WERI-Rb-1 (cell line): ENCODE measurements at regions not wholly inside any gene's neighbourhood (a gene's known extent, or its start where the extent isn't known, plus 50 kb on each side); places are given as distances from the start of the nearest gene placed in this dataset.
A peak's percentile ranks its signal among the peaks of the same experiment; 100 is the strongest.

ENCODE experiments used
- DNase-seq: peaks from one replicate; pipeline ENCODE4 v3.0.0-alpha.2; 2020
- H3K27ac ChIP-seq: fragments of 250-450 bp; sonication (Bioruptor Pico); 2 replicates; pipeline ENCODE4 v1.5.1; 2020; ENCODE audit warnings: mild to moderate bottlenecking, moderate library complexity
- H3K27me3 ChIP-seq: fragments of 250-450 bp; sonication (Bioruptor Pico); 2 replicates; pipeline ENCODE4 v1.5.1; 2021; ENCODE audit warnings: mild to moderate bottlenecking, low read depth, moderate library complexity; ENCODE audit not compliant: insufficient read depth, severe bottlenecking
- H3K36me3 ChIP-seq: fragments of 250-450 bp; sonication (Bioruptor Pico); 2 replicates; pipeline ENCODE4 v1.5.1; 2020; ENCODE audit warnings: mild to moderate bottlenecking, moderate library complexity
- H3K4me3 ChIP-seq: 2 replicates; pipeline ENCODE4 v1.5.1; 2011; ENCODE audit warnings: low read depth, mild to moderate bottlenecking, control low read depth, low read length
- H3K9me3 ChIP-seq: fragments of 250-450 bp; sonication (Bioruptor Pico); 2 replicates; pipeline ENCODE4 v1.5.1; 2021; ENCODE audit warnings: mild to moderate bottlenecking, moderate library complexity; ENCODE audit not compliant: severe bottlenecking
- TF ChIP-seq, protein P1 (sequence below): IDR thresholded peaks from 2 replicates; pipeline ENCODE4 v1.5.1; 2011; ENCODE audit warnings: low read depth, mild to moderate bottlenecking, control low read depth, inconsistent platforms, low read length

DNA sequence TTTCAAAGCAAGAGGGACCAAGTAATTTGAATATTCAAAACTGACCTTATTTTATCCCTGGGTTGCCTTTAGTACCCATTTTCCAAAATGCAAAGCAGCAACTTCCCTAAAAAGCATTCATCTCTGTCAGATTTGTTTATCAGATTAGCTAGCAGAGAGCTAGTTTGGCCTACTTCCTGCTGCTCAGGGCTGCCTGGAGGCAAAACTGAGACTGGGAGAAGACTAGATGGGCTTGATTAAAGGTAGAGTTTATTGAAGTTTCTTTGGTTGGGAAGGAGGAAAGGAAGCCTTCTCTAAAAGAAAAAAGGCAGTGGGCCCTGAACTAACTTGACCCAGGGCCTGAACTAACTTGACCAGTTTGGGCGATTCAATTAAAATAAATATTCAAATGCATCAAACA, 426.1 kb upstream of the FAM98A start:
- Histone ChIP-seq H3K4me3 (no peak overlapping the region), H3K27ac (no peak overlapping the region), H3K36me3 (no peaks in the 10 kb centered on the region), H3K27me3 (no peaks in the 10 kb centered on the region), H3K9me3 (no peaks in the 10 kb centered on the region)
- no peak for DNase-seq
- TF ChIP-seq, protein P1, sequence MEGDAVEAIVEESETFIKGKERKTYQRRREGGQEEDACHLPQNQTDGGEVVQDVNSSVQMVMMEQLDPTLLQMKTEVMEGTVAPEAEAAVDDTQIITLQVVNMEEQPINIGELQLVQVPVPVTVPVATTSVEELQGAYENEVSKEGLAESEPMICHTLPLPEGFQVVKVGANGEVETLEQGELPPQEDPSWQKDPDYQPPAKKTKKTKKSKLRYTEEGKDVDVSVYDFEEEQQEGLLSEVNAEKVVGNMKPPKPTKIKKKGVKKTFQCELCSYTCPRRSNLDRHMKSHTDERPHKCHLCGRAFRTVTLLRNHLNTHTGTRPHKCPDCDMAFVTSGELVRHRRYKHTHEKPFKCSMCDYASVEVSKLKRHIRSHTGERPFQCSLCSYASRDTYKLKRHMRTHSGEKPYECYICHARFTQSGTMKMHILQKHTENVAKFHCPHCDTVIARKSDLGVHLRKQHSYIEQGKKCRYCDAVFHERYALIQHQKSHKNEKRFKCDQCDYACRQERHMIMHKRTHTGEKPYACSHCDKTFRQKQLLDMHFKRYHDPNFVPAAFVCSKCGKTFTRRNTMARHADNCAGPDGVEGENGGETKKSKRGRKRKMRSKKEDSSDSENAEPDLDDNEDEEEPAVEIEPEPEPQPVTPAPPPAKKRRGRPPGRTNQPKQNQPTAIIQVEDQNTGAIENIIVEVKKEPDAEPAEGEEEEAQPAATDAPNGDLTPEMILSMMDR: no peak

DNA sequence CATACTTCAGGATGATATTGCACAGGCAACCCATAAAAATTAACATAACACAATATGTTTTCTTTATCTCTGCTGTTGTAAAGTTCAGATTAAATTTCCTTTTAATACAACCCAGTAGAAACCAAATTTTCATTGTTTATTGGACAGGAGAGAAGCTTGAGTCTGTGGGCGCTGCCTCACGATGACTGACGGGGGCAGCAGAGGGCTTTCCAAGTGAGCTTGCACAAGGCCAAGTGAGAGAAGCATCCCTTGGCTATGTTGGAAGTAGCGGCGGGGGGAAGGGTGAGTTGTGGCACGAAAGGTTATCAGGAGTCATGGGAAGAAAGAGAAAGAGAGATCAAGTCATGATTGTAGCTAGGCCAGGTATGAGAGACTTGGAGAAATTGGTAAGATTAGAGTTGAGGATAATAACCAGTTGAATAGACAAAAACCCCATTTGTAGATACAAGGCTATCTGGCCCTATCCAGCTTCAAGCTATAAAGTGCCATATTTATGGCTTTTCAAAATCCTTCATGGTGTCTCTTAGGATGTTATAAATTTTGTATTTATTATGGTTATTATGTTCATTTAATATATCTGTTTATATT, 413.7 kb upstream of the FAM98A start:
- H3K36me3 ChIP-seq: no peaks in the 10 kb centered on the region
- H3K27ac ChIP-seq: no peak overlapping the region
- H3K27me3 ChIP-seq: no peaks in the 10 kb centered on the region
- TF ChIP-seq, protein P1: peak; percentile 91
- no peaks in the 10 kb centered on the region for H3K9me3 ChIP-seq
- DNase-seq: peak; percentile 91
- H3K4me3 ChIP-seq: no peak overlapping the region

DNA sequence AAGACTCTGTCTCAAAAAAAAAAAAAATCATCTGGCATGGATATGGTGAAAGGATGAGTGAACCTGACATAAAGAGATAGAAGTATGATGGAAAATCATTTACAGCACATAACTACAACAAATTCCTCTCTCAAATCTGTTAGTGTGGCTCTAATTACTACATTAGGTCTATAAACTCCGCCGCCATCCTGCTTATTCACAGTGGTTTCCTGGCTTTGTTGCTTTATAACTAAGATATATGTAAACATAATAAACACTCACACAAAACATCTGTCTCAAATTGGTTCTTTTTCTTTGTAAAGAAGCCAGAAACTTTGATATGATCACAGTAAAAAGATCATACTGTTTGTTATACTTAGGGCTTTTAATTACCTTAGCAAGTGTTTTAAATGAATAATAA, 412.6 kb upstream of the FAM98A start:
- Histone ChIP-seq H3K27ac (no peak overlapping the region), H3K9me3 (no peaks in the 10 kb centered on the region), H3K27me3 (no peaks in the 10 kb centered on the region), H3K36me3 (no peaks in the 10 kb centered on the region), H3K4me3 (no peak overlapping the region)
- DNase-seq: no peak
- TF ChIP-seq, protein P1: no peak

GRCh38 chr2:34005901-34006300, 406.8 kb upstream of the FAM98A start:
- Histone ChIP-seq H3K36me3 (no peaks in the 10 kb centered on the region), H3K9me3 (no peaks in the 10 kb centered on the region), H3K27ac (no peak overlapping the region), H3K27me3 (no peaks in the 10 kb centered on the region), H3K4me3 (no peak overlapping the region)
- TF ChIP-seq, protein P1: no peak
- no peak for DNase-seq

DNA sequence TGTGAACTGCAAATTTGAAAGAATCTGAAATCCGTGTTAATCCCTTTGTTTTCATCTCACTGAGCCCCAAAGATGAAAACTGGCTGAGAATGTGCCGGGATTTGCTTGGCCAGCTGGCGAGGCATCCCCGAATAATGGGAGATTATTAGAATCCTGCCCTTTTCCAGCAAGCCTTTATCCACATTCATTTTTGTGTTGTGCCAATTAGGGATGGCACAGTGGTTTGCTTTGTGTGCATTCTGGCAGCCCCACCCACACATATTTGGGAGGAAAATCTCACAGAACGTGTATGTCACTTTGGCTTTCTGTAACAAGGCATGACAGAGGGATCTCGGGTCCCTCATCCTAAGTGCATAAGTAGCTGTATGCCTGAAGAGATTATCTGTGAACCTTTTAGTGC, 405.8 kb upstream of the FAM98A start:
- no peaks in the 10 kb centered on the region for H3K27me3 ChIP-seq
- TF ChIP-seq, protein P1: no peak
- H3K4me3 ChIP-seq: peak overlapping the region; percentile 5
- H3K9me3 ChIP-seq: no peaks in the 10 kb centered on the region
- peak overlapping the region; percentile 6; the same call in 1 of the 2 replicates for H3K27ac ChIP-seq
- H3K36me3 ChIP-seq: no peaks in the 10 kb centered on the region
- DNase-seq: peak; percentile 44

DNA sequence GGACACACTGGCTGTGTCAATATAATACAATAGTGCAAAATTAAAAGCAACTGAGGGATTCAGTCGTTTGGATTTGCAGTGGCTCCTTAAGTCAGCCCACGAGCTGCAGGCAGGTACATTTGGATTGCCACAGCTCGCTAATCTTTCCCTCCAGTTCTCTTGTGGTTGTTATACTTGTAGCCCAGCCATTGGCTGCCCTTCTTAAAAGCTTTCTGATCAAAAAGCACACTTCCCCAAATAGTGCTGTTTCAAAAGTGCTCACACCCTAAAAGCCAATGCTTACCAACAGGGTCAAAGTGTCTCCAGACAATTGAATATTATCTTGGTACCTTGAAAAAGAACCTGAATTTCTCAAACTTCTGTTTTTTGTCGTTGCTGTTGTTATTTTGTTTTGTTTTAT, 404.7 kb upstream of the FAM98A start:
- H3K27ac ChIP-seq: no peak overlapping the region
- peak; percentile 12 for DNase-seq
- H3K27me3 ChIP-seq: no peaks in the 10 kb centered on the region
- H3K4me3 ChIP-seq: no peak overlapping the region
- H3K36me3 ChIP-seq: no peaks in the 10 kb centered on the region
- TF ChIP-seq, protein P1: no peak
- H3K9me3 ChIP-seq: no peaks in the 10 kb centered on the region
